ENCODE measurements at regions not wholly inside any gene's neighbourhood (a gene's known extent, or its start where the extent isn't known, plus 50 kb on each side); places are given as distances from the start of the nearest gene placed in this dataset.
A peak's percentile ranks its signal among the peaks of the same experiment; 100 is the strongest.
"Not testable (repeated sequence)": the region's sequence is repeated elsewhere in the genome, so short reads cannot be mapped to it uniquely, and the experiment has no call there.

GRCh38 chr6:10099529-10100140 lies 315.2 kb downstream of the TFAP2A start:
- Histone ChIP-seq H3K9ac (ENCODE audit: low read length) (no peak overlapping the region), H3K4me1 (ENCODE audit: insufficient read depth, low read length) (no peaks in the 10 kb centered on the region), H3K4me3 (ENCODE audit: low read depth in 1 of 2, low read length in 2 of 2) (no peak overlapping the region), H3K9me3 (ENCODE audit: low read length) (no peaks in the 10 kb centered on the region), H3K36me3 (ENCODE audit: insufficient read depth, low read length) (no peaks in the 10 kb centered on the region), H3K27me3 (ENCODE audit: control insufficient read depth in 1 of 2, insufficient read depth in 2 of 2, low read length in 2 of 2) (no peaks in the 10 kb centered on the region), H3K27ac (ENCODE audit: low read depth, low read length) (no peak overlapping the region)

DNA sequence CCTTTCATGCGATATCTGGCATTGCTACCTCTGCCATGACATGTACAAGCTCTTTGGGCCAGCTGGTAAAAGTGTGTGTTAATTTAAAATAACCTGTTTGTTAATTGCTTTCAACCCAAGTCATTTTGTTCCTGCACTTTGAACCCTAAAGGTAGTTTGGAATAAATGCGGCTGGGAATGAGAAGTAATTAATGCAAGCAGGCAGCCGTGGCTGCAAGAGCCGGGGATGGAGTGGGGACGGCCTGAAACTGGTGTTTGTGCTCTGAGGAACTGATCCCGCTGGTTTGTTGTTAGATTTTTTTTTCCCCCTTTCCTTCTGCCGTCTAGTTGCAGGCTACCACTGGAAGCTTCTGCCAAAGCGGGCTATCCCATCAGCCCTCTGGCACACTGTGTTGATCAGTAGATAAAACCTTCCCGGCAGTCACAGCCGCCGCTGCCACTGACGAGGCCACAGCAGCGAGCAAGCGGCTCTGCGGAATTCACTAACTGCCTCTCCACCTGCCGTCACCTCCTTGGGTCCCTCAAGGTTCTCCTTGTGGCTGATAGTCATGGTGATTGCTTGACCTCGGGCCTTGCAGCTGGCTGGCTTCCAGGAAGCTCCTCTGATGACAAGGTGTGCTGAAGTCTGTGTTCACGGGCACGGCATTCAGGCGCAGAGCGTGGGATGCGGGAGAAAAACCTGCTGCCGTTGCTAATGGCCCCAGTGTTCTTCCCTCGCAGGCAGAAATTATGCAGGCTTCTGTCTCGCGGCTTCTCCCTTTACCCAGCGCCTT lies 315.9 kb downstream of the TFAP2A start:
- H3K27ac ChIP-seq (ENCODE audit: low read depth, low read length): no peak overlapping the region
- no peaks in the 10 kb centered on the region for H3K9me3 ChIP-seq (ENCODE audit: low read length)
- peak overlapping the region in 1 of 2 donors; percentile 17 for H3K4me3 ChIP-seq (ENCODE audit: low read depth in 1 of 2, low read length in 2 of 2)
- no peak overlapping the region for H3K9ac ChIP-seq (ENCODE audit: low read length)
- no peaks in the 10 kb centered on the region for H3K4me1 ChIP-seq (ENCODE audit: insufficient read depth, low read length)
- no peaks in the 10 kb centered on the region for H3K27me3 ChIP-seq (ENCODE audit: control insufficient read depth in 1 of 2, insufficient read depth in 2 of 2, low read length in 2 of 2)
- no peaks in the 10 kb centered on the region for H3K36me3 ChIP-seq (ENCODE audit: insufficient read depth, low read length)

GRCh38 chr6:10093282-10093681 lies 321.6 kb downstream of the TFAP2A start:
- Histone ChIP-seq H3K27me3 (ENCODE audit: control insufficient read depth in 1 of 2, insufficient read depth in 2 of 2, low read length in 2 of 2) (no peaks in the 10 kb centered on the region), H3K9me3 (ENCODE audit: low read length) (no peaks in the 10 kb centered on the region), H3K4me3 (ENCODE audit: low read depth in 1 of 2, low read length in 2 of 2) (no peak overlapping the region), H3K4me1 (ENCODE audit: insufficient read depth, low read length) (no peaks in the 10 kb centered on the region), H3K9ac (ENCODE audit: low read length) (no peak overlapping the region), H3K27ac (ENCODE audit: low read depth, low read length) (no peak overlapping the region), H3K36me3 (ENCODE audit: insufficient read depth, low read length) (no peaks in the 10 kb centered on the region)

DNA sequence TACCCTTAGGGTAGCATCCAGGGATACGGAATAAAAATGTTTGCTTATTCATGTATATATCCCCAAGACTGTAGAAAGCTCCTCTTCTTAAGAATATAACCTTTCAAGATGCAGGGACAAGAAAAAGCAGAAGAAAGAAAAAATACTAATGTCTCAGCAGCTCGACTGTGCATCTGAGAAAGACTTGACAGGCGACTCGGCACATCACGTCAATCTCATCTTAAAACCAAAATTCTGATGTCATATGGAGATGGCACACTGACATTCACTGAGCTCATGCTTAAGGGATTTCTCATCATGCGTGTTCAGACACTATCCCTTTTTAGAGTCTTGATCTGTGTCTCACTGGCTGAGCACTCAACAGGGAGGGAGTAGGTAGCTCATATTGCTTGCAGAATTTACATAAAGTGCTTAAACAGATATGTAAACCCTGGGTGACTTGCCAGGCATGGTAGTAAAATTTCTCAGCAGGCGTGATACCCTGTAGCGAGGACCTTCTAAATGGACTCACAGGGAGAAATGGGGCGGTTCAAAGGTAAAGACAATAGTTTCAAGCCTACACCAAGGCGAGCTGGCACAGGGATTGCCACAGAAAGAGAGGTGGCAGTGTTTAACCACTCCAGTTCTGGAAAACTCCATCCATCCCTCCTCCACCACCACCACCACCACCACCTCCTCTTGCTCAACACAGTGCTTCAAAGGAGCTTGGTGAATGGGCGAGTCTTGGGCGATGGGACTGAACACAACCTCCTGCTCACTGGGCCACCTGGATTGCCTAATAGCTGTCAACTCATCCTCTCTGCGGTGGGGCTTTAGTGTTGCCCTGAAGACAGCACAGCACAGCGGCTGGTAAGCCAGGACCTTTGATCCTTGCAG lies 330.5 kb downstream of the TFAP2A start:
- no peaks in the 10 kb centered on the region for H3K9me3 ChIP-seq (ENCODE audit: low read length)
- no peak overlapping the region for H3K4me3 ChIP-seq (ENCODE audit: low read depth in 1 of 2, low read length in 2 of 2)
- H3K27me3 ChIP-seq (ENCODE audit: control insufficient read depth in 1 of 2, insufficient read depth in 2 of 2, low read length in 2 of 2): no peaks in the 10 kb centered on the region
- no peak overlapping the region for H3K27ac ChIP-seq (ENCODE audit: low read depth, low read length)
- no peaks in the 10 kb centered on the region for H3K36me3 ChIP-seq (ENCODE audit: insufficient read depth, low read length)
- H3K4me1 ChIP-seq (ENCODE audit: insufficient read depth, low read length): no peaks in the 10 kb centered on the region
- no peak overlapping the region for H3K9ac ChIP-seq (ENCODE audit: low read length)

DNA sequence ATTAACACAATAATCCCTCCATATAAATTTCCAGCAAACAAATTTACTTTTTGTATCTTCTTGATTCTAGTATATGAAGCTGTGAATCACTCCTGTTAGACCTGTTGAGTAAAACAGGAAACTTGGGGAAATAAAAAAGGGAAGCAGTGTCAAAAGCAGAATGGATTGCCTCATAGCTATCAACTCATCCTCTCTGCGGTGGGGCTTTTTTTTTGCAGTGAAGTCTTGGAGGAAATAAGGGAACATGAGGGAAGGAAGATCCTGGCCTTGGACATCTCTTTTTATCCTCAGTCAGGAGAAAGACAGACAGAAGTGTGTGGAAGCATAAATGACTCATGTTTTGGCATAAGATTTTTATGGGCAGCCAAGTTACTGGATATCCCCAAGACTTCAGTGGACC lies 332.5 kb downstream of the TFAP2A start:
- no peak overlapping the region for H3K9ac ChIP-seq (ENCODE audit: low read length)
- H3K4me3 ChIP-seq (ENCODE audit: low read depth in 1 of 2, low read length in 2 of 2): no peak overlapping the region
- no peaks in the 10 kb centered on the region for H3K36me3 ChIP-seq (ENCODE audit: insufficient read depth, low read length)
- H3K27me3 ChIP-seq (ENCODE audit: control insufficient read depth in 1 of 2, insufficient read depth in 2 of 2, low read length in 2 of 2): no peaks in the 10 kb centered on the region
- no peaks in the 10 kb centered on the region for H3K4me1 ChIP-seq (ENCODE audit: insufficient read depth, low read length)
- no peaks in the 10 kb centered on the region for H3K9me3 ChIP-seq (ENCODE audit: low read length)
- H3K27ac ChIP-seq (ENCODE audit: low read depth, low read length): no peak overlapping the region

DNA sequence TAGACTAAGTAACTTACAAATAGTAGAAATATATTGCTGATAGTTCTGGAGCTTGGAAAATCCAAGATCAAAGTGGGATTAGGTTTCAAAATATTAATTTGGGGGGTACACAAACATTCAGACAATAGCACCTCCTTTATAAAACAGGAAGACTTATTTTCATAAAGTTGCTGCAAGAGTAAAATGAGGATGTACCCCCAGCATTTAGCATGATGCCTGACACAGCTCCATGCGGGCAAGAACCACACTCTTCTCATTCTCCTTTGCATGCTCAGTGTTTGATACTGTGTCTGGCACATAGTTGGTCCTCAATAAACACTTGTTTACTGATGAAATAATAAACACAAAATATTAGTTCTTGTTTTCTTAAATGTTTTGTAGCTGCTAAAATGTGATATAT lies 332.9 kb downstream of the TFAP2A start:
- H3K27me3 ChIP-seq (ENCODE audit: control insufficient read depth in 1 of 2, insufficient read depth in 2 of 2, low read length in 2 of 2): no peaks in the 10 kb centered on the region
- H3K36me3 ChIP-seq (ENCODE audit: insufficient read depth, low read length): no peaks in the 10 kb centered on the region
- H3K4me1 ChIP-seq (ENCODE audit: insufficient read depth, low read length): no peaks in the 10 kb centered on the region
- H3K9me3 ChIP-seq (ENCODE audit: low read length): no peaks in the 10 kb centered on the region
- H3K27ac ChIP-seq (ENCODE audit: low read depth, low read length): no peak overlapping the region
- H3K9ac ChIP-seq (ENCODE audit: low read length): no peak overlapping the region
- no peak overlapping the region for H3K4me3 ChIP-seq (ENCODE audit: low read depth in 1 of 2, low read length in 2 of 2)

- Histone ChIP-seq H3K4me3 (ENCODE audit: low read depth in 1 of 2, low read length in 2 of 2) (no peak overlapping the region), H3K9me3 (ENCODE audit: low read length) (no peaks in the 10 kb centered on the region), H3K27me3 (ENCODE audit: control insufficient read depth in 1 of 2, insufficient read depth in 2 of 2, low read length in 2 of 2) (no peaks in the 10 kb centered on the region), H3K36me3 (ENCODE audit: insufficient read depth, low read length) (no peaks in the 10 kb centered on the region), H3K9ac (ENCODE audit: low read length) (no peak overlapping the region), H3K4me1 (ENCODE audit: insufficient read depth, low read length) (no peaks in the 10 kb centered on the region), H3K27ac (ENCODE audit: low read depth, low read length) (no peak overlapping the region)
Observed at GRCh38 chr6:10081075-10081474, 333.8 kb downstream of the TFAP2A start.

DNA sequence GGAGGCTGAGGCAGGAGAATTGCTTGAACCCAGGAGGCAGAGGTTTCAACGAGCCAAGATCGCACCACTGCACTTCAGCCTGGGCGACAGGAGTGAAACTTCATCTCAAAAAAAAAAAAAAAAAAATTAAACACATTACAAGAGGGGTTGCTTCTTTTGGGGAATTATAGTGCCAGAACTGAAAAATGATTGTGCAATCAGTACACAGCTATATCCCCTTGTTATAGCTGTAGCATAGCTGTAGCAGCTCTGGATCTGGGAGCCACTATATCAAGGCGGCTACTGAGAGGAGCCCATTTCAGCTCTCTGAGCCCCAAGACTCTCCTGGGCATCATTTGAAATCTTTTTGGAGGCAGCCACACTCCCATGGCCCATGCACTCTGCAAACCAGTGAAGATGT lies 334.3 kb downstream of the TFAP2A start:
- no peak overlapping the region for H3K27ac ChIP-seq (ENCODE audit: low read depth, low read length)
- H3K4me1 ChIP-seq (ENCODE audit: insufficient read depth, low read length): no peaks in the 10 kb centered on the region
- H3K4me3 ChIP-seq (ENCODE audit: low read depth in 1 of 2, low read length in 2 of 2): no peak overlapping the region
- no peaks in the 10 kb centered on the region for H3K27me3 ChIP-seq (ENCODE audit: control insufficient read depth in 1 of 2, insufficient read depth in 2 of 2, low read length in 2 of 2)
- no peaks in the 10 kb centered on the region for H3K9me3 ChIP-seq (ENCODE audit: low read length)
- H3K9ac ChIP-seq (ENCODE audit: low read length): no peak overlapping the region
- H3K36me3 ChIP-seq (ENCODE audit: insufficient read depth, low read length): no peaks in the 10 kb centered on the region

DNA sequence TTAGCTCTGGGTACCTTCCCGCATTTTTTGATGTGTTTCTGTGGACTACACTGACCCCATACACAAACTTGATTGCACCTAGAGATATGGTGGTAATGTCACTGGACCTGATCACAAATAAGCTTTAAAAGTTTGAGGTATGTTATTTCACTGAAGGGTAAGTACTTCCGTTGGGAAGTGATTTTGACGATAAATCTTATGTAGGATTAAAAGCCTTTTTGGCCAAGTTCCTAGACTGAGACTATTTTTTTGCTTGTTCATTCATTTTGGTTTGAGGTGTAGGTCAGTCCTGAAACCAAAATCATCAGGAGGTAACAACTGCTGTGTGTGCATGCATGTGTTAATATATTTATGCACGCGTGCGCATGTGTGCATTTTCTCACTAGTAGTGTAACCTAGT lies 336.3 kb downstream of the TFAP2A start:
- Histone ChIP-seq H3K36me3 (ENCODE audit: insufficient read depth, low read length) (no peaks in the 10 kb centered on the region), H3K4me3 (ENCODE audit: low read depth in 1 of 2, low read length in 2 of 2) (no peak overlapping the region), H3K27ac (ENCODE audit: low read depth, low read length) (no peak overlapping the region), H3K4me1 (ENCODE audit: insufficient read depth, low read length) (no peaks in the 10 kb centered on the region), H3K9ac (ENCODE audit: low read length) (no peak overlapping the region), H3K9me3 (ENCODE audit: low read length) (no peaks in the 10 kb centered on the region), H3K27me3 (ENCODE audit: control insufficient read depth in 1 of 2, insufficient read depth in 2 of 2, low read length in 2 of 2) (no peaks in the 10 kb centered on the region)

- H3K27me3 ChIP-seq (ENCODE audit: control insufficient read depth in 1 of 2, insufficient read depth in 2 of 2, low read length in 2 of 2); H3K9ac ChIP-seq (ENCODE audit: low read length): not testable (repeated sequence)
Observed at GRCh38 chr6:10074726-10075125, 340.1 kb downstream of the TFAP2A start.

DNA sequence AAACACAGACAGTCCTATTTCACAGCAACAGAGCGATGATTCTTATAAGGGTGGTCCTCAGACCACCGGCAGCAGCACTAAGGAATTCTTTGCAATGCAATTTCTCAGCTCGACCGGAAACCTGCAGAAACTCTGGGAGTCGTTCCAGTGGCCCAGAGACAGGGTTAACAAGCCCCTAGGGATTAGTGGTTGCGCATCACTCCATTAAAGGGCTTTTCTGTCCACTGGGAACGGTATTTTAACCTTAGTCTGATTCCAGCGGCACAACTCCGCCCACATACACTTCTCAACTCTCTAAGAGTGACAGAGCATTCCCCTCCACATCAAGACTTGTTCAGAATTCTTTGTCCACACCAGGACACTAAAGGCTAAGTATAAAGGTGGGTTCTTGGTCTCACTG lies 341.5 kb downstream of the TFAP2A start:
- H3K9me3 ChIP-seq (ENCODE audit: low read length): no peaks in the 10 kb centered on the region
- H3K27ac ChIP-seq (ENCODE audit: low read depth, low read length): no peak overlapping the region
- no peaks in the 10 kb centered on the region for H3K36me3 ChIP-seq (ENCODE audit: insufficient read depth, low read length)
- H3K4me1 ChIP-seq (ENCODE audit: insufficient read depth, low read length): no peaks in the 10 kb centered on the region
- H3K4me3 ChIP-seq (ENCODE audit: low read depth in 1 of 2, low read length in 2 of 2): no peak overlapping the region
- no peak overlapping the region for H3K9ac ChIP-seq (ENCODE audit: low read length)
- no peaks in the 10 kb centered on the region for H3K27me3 ChIP-seq (ENCODE audit: control insufficient read depth in 1 of 2, insufficient read depth in 2 of 2, low read length in 2 of 2)

More at GRCh38 chr6:10074726-10075125, 340.1 kb downstream of the TFAP2A start:
- not testable (repeated sequence) for H3K9me3 ChIP-seq (ENCODE audit: low read length); H3K4me1 ChIP-seq (ENCODE audit: insufficient read depth, low read length); H3K4me3 ChIP-seq (ENCODE audit: low read depth in 1 of 2, low read length in 2 of 2); H3K27ac ChIP-seq (ENCODE audit: low read depth, low read length); H3K36me3 ChIP-seq (ENCODE audit: insufficient read depth, low read length)
